OCI-LY3 (cell line): ENCODE measurements at regions not wholly inside any gene's neighbourhood (a gene's known extent, or its start where the extent isn't known, plus 50 kb on each side); places are given as distances from the start of the nearest gene placed in this dataset.

Source experiments
- H2AFZ ChIP-seq: fragments of 200-600, 300-600 bp; shearing (Covaris generic); 2 replicates; pipeline ENCODE4 v1.6.0; 2014; ENCODE audit warnings: antibody characterized with exemption, low read depth, low read length
- H3K27ac ChIP-seq: fragments of 200-600, 300-600 bp; sonication (generic); 2 replicates; pipeline ENCODE4 v1.5.1; 2014; ENCODE audit warnings: mild to moderate bottlenecking, low read length, moderate library complexity, mixed read lengths
- H3K27me3 ChIP-seq: fragments of 200-600, 300-600 bp; sonication (generic); 2 replicates; pipeline ENCODE4 v1.6.1; 2014; ENCODE audit warnings: low read depth, low read length, mixed read lengths
- H3K36me3 ChIP-seq: fragments of 200-600, 300-600 bp; sonication (generic); replicated peaks from 2 replicates; pipeline ENCODE3; 2014; ENCODE audit warnings: low read depth, low read length, mixed read lengths
- H3K4me1 ChIP-seq: fragments of 300-600, 200-600 bp; sonication (generic); 2 replicates; pipeline ENCODE4 v1.6.1; 2014; ENCODE audit warnings: low read length, mixed read lengths
- H3K4me2 ChIP-seq: fragments of 200-600, 300-600 bp; sonication (generic); 2 replicates; pipeline ENCODE4 v1.6.1; 2014; ENCODE audit warnings: low read length, mixed read lengths
- H3K4me3 ChIP-seq: fragments of 300-600, 200-600 bp; sonication (generic); 2 replicates; pipeline ENCODE4 v1.5.1; 2014; ENCODE audit warnings: antibody characterized with exemption, mild to moderate bottlenecking, low read length, moderate library complexity
- H3K79me2 ChIP-seq: fragments of 300-600, 200-600 bp; shearing (Covaris generic); 2 replicates; pipeline ENCODE4 v1.6.1; 2014; ENCODE audit warnings: mild to moderate bottlenecking, low read length, mixed read lengths
- H3K9ac ChIP-seq: fragments of 300-600, 200-600 bp; shearing (Covaris generic); 2 replicates; pipeline ENCODE4 v1.6.0; 2014; ENCODE audit warnings: mild to moderate bottlenecking, low read length, moderate library complexity
- H3K9me3 ChIP-seq: fragments of 200-600, 300-600 bp; shearing (Covaris generic); 2 replicates; pipeline ENCODE4 v1.6.1; 2014; ENCODE audit warnings: low read length, mixed read lengths; ENCODE audit not compliant: insufficient read depth
- H4K20me1 ChIP-seq: fragments of 200-600, 300-600 bp; sonication (generic); 2 replicates; pipeline ENCODE4 v1.6.1; 2016; ENCODE audit warnings: low read length, mixed read lengths; ENCODE audit not compliant: insufficient read depth
- CTCF ChIP-seq: fragments of 200-600, 300-600 bp; sonication (generic); IDR thresholded peaks from 2 replicates; pipeline ENCODE4 v1.5.1; 2014; ENCODE audit warnings: antibody characterized with exemption, low read length, low read depth
- EZH2phosphoT487 ChIP-seq: fragments of 200-600 bp; shearing (Covaris generic); IDR thresholded peaks from 2 replicates; pipeline ENCODE4 v1.6.1; 2018; ENCODE audit warnings: antibody characterized with exemption, mixed run types, low read depth

GRCh38 chr4:66355328-66355727, 685.0 kb upstream of the EPHA5 start:
- Histone ChIP-seq H3K4me1 (no peaks in the 10 kb centered on the region), H2AFZ (no peak overlapping the region), H3K27ac (no peak overlapping the region), H3K9ac (no peak overlapping the region), H4K20me1 (no peaks in the 10 kb centered on the region), H3K79me2 (no peaks in the 10 kb centered on the region), H3K27me3 (no peaks in the 10 kb centered on the region), H3K9me3 (no peaks in the 10 kb centered on the region), H3K36me3 (no peaks in the 10 kb centered on the region), H3K4me3 (no peak overlapping the region), H3K4me2 (no peak overlapping the region)
- TF ChIP-seq EZH2phosphoT487: no peak
- TF ChIP-seq CTCF: no peak

GRCh38 chr4:66351761-66352160, 681.5 kb upstream of the EPHA5 start:
- H2AFZ ChIP-seq: no peak overlapping the region
- no peaks in the 10 kb centered on the region for H3K79me2 ChIP-seq
- no peak overlapping the region for H3K4me2 ChIP-seq
- no peaks in the 10 kb centered on the region for H3K36me3 ChIP-seq
- no peak for TF ChIP-seq EZH2phosphoT487
- no peak for TF ChIP-seq CTCF
- no peaks in the 10 kb centered on the region for H3K9me3 ChIP-seq
- no peaks in the 10 kb centered on the region for H3K4me1 ChIP-seq
- no peaks in the 10 kb centered on the region for H3K27me3 ChIP-seq
- no peaks in the 10 kb centered on the region for H4K20me1 ChIP-seq
- no peak overlapping the region for H3K4me3 ChIP-seq
- no peak overlapping the region for H3K9ac ChIP-seq
- H3K27ac ChIP-seq: no peak overlapping the region

GRCh38 chr4:66340286-66340893, 670.1 kb upstream of the EPHA5 start:
- TF ChIP-seq EZH2phosphoT487 (no peak), CTCF (no peak)
- H3K4me1 ChIP-seq: no peaks in the 10 kb centered on the region
- no peak overlapping the region for H3K9ac ChIP-seq
- H3K79me2 ChIP-seq: no peaks in the 10 kb centered on the region
- no peaks in the 10 kb centered on the region for H3K27me3 ChIP-seq
- H4K20me1 ChIP-seq: no peaks in the 10 kb centered on the region
- no peak overlapping the region for H3K4me2 ChIP-seq
- no peak overlapping the region for H2AFZ ChIP-seq
- no peak overlapping the region for H3K27ac ChIP-seq
- no peaks in the 10 kb centered on the region for H3K36me3 ChIP-seq
- H3K4me3 ChIP-seq: no peak overlapping the region
- H3K9me3 ChIP-seq: no peaks in the 10 kb centered on the region

- H3K4me2 ChIP-seq: no peak overlapping the region
- H2AFZ ChIP-seq: no peak overlapping the region
- H3K27me3 ChIP-seq: no peaks in the 10 kb centered on the region
- no peaks in the 10 kb centered on the region for H3K9me3 ChIP-seq
- no peaks in the 10 kb centered on the region for H3K4me1 ChIP-seq
- H3K9ac ChIP-seq: no peak overlapping the region
- no peaks in the 10 kb centered on the region for H4K20me1 ChIP-seq
- no peaks in the 10 kb centered on the region for H3K79me2 ChIP-seq
- no peak overlapping the region for H3K4me3 ChIP-seq
- no peaks in the 10 kb centered on the region for H3K36me3 ChIP-seq
- no peak overlapping the region for H3K27ac ChIP-seq
- no peak for TF ChIP-seq EZH2phosphoT487
- no peak for TF ChIP-seq CTCF
Measured at GRCh38 chr4:66339007-66339406, 668.7 kb upstream of the EPHA5 start.
